WI38 (cell line): ENCODE measurements at regions not wholly inside any gene's neighbourhood (a gene's known extent, or its start where the extent isn't known, plus 50 kb on each side); places are given as distances from the start of the nearest gene placed in this dataset.

Experiments
- H3K4me3 ChIP-seq: 2 replicates; pipeline ENCODE4 v1.5.1; 2011; ENCODE audit warnings: low read depth, mild to moderate bottlenecking, control low read depth, low read length
- TF ChIP-seq, protein P1 (sequence below): IDR thresholded peaks from 2 replicates; pipeline ENCODE4 v1.5.1; 2012; ENCODE audit warnings: low read depth, mild to moderate bottlenecking, control low read depth, low read length

DNA sequence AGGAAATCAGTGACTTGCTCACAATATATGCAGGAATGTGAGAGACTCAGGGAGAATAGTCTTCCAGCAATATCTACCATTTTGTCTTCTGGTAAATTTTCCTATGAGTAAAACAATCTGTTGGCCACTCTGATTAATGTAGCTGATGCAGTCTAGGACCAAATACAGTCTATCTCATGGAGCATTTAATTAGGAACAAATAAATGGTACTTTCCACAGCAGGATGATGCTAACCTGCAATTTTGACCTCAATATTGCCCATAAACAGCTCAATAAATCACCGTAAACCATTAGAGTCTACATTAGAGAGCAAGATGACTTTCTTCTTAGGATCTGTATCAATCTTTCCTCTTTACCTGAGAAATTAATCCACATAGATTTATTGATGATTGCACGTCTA is 567.7 kb upstream of the B3GALT2 start:
- H3K4me3 ChIP-seq, result no peak overlapping the region
- TF ChIP-seq, protein P1, sequence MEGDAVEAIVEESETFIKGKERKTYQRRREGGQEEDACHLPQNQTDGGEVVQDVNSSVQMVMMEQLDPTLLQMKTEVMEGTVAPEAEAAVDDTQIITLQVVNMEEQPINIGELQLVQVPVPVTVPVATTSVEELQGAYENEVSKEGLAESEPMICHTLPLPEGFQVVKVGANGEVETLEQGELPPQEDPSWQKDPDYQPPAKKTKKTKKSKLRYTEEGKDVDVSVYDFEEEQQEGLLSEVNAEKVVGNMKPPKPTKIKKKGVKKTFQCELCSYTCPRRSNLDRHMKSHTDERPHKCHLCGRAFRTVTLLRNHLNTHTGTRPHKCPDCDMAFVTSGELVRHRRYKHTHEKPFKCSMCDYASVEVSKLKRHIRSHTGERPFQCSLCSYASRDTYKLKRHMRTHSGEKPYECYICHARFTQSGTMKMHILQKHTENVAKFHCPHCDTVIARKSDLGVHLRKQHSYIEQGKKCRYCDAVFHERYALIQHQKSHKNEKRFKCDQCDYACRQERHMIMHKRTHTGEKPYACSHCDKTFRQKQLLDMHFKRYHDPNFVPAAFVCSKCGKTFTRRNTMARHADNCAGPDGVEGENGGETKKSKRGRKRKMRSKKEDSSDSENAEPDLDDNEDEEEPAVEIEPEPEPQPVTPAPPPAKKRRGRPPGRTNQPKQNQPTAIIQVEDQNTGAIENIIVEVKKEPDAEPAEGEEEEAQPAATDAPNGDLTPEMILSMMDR, result no peak

DNA sequence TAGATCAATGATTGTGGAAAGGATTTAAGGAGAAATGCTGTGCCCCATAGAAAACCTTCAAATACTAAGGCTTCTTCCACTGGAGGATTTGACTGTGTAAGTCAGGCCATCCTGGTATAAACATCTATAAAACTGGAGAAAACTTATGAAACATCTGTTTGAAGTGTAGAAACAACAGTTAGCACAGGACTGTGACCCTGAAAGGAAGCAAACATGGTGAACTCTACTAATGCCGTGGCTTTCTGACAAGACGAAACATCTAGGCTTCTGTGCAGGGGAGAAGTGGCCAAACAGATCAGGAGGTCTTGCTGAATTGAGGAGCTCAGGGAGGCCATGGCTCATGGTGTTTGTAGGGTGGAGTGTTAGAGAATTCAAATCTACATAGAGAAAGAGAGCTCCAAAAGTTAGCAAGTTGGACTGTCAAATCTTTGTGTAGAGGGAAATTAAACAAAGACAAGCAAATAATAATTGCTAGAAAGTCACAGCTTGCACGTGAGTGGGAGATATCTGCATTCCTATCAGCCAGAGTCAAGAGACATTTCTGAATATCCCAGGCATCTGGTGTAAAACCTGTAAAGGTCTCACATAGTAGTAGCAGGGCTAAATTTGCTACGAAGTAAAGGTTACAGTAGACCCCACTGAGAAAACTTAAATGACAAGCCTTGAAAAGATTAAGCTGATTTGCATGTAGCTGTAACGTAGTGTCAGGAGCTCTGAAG is 566.8 kb upstream of the B3GALT2 start:
- no peak overlapping the region for H3K4me3 ChIP-seq
- TF ChIP-seq, protein P1, result no peak

DNA sequence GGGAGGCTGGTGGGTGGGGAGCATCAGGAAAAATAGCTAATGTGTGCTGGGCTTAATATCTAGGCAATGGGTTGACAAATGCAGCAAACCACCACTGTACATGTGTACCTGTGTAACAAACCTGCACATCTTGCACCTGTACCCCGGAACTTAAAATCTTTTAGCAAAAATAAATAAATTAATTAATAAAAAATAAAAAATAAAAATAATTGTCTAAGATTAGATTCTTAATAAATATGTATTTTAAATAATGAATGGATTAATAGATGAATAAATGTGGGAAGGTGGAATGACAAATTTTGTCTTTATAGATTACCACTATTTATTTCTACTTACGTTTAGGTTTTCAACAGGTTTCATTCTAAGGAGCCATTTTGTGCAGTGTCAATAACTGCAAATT is 563.5 kb upstream of the B3GALT2 start:
- H3K4me3 ChIP-seq, result no peak overlapping the region
- TF ChIP-seq, protein P1, result no peak

DNA sequence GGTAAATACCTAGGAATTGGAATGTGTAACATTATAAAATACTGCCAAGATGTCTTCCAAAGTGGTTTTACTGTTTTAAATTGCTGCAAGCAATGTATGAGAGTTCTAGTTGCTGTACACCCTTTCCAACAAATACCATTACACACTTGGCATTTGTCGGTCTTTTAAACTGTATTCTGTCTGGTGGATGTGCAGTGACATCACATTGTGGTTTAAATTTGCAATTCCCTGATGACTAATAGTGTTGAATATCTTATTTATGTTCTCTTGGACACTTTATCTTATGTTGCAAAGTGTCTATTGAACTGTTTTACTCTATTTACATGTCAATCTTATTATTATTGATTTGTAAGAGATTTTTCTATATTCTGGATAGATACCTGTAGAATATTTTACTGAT is 561.2 kb upstream of the B3GALT2 start:
- TF ChIP-seq, protein P1, result no peak

DNA sequence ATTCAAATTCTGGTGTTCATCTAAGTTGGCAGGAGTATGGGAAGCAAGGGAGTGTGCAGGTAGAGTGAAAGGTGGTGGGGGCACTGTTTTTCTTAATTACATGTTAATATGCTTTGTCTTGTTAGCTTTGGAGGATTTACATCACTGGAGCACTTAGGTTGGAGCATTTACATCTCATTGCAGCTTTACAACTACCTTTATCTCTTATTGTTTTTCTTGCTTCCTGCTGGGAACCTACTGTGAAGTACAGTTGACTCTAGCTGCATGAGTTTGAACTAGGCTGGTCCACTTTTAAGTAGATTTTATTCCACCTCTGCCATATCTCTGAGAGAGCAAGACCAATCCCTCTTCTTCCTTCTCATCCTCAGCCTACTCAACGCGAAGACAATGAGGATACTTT is 554.8 kb upstream of the B3GALT2 start:
- TF ChIP-seq, protein P1, result no peak
- no peak overlapping the region for H3K4me3 ChIP-seq

More for the DNA sequence above, 561.2 kb upstream of the B3GALT2 start:
- H3K4me3 ChIP-seq, result no peak overlapping the region

DNA sequence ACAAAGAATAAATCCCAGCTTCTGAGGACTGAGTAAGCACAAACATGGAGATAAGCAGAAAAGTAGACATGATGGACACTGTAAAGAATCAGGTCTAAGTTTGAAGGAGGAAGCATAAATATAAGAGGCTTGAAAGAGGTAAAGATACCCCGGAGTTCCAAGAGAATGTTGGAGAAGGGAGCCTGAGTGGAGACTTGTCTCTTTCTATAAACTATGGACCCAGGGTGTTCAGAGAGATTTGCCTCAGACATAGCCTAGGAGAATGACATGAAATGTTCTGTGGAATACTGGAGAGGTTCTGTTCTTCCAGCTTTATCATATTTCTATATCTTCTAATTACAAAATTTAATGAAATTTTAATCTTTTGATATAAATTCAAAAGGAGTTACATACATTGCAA is 554.3 kb upstream of the B3GALT2 start:
- TF ChIP-seq, protein P1, result no peak
- H3K4me3 ChIP-seq, result no peak overlapping the region

DNA sequence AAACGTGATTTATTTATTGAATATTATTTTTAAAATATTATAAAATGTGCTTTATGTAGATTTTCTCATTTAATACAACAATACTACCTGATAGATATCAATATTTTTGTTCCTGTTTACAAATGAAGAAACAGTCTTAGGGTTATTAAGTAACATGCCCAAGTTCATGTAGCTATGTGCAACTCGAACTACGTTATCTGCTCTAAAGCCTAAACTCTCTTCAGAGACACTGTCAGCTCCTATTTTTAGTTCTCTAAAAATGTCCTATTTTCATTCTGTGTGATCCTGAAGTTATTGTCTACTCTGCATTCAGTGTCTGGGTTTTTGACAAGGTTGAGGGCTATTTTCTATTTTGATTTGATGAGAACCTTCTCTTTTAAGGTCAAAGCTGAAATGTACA is 550.1 kb upstream of the B3GALT2 start:
- TF ChIP-seq, protein P1, result no peak
- H3K4me3 ChIP-seq, result no peak overlapping the region
